Activated B cell treated with CpG ODN at 0.5 μM for 24 hours (primary cell): ENCODE measurements at regions not wholly inside any gene's neighbourhood (a gene's known extent, or its start where the extent isn't known, plus 50 kb on each side); places are given as distances from the start of the nearest gene placed in this dataset.

Source experiments
- ATAC-seq: fragments of 200-7000 bp; cut with Tn5 transposase; one replicate; pipeline ENCODE4 v1.10.0; 2021; ENCODE audit warnings: low read depth, mild to moderate bottlenecking, moderate library complexity
- CTCF ChIA-PET: fragments of 350-600 bp; sonication (Branson Sonifier 250); formaldehyde crosslinking; loops from one replicate; lab custom pipeline; 2021; ENCODE audit warnings: antibody characterized with exemption; lab: Charles Lee
- POLR2A ChIA-PET: fragments of 350-600 bp; sonication (Branson Sonifier 250); formaldehyde crosslinking; loops from one replicate; lab custom pipeline; 2021; ENCODE audit warnings: antibody characterized with exemption; lab: Charles Lee
- DNase-seq: peaks from one replicate; pipeline ENCODE4 v3.0.0; 2022
- H3K27ac Mint-ChIP-seq: one replicate; pipeline ENCODE4 v1.8.0; 2020; ENCODE audit warnings: mixed read lengths
- H3K27me3 Mint-ChIP-seq: one replicate; pipeline ENCODE4 v1.8.0; 2021; ENCODE audit warnings: mixed read lengths
- H3K36me3 Mint-ChIP-seq: one replicate; pipeline ENCODE4 v1.8.0; 2021; ENCODE audit warnings: low read depth, mixed read lengths
- H3K4me1 Mint-ChIP-seq: one replicate; pipeline ENCODE4 v1.8.0; 2021; ENCODE audit warnings: mixed read lengths
- H3K4me3 Mint-ChIP-seq: one replicate; pipeline ENCODE4 v1.8.0; 2020; ENCODE audit warnings: mild to moderate bottlenecking, mixed read lengths
- H3K9me3 Mint-ChIP-seq: one replicate; pipeline ENCODE4 v1.8.0; 2020; ENCODE audit warnings: mixed read lengths
- intact Hi-C: fragments of 100-400 bp; cut with micrococcal nuclease; formaldehyde crosslinking; loops from one replicate; pipeline ENCODE4 v1.15.1; 2024
- TF ChIP-seq, protein P1 (sequence below): fragments of 200-600 bp; IDR thresholded peaks from one replicate; pipeline ENCODE4 v1.8.0; 2022; ENCODE audit warnings: antibody characterized with exemption, mild to moderate bottlenecking

- H3K4me1 Mint-ChIP-seq, result no peaks in the 10 kb centered on the region
- H3K27me3 Mint-ChIP-seq, result peaks cover 3% of the 10 kb centered on the region
- no peak overlapping the region for H3K4me3 Mint-ChIP-seq
- ChIA-PET POLR2A (no interaction called here), CTCF (no interaction called here)
- no peak overlapping the region for H3K27ac Mint-ChIP-seq
- TF ChIP-seq, protein P1, sequence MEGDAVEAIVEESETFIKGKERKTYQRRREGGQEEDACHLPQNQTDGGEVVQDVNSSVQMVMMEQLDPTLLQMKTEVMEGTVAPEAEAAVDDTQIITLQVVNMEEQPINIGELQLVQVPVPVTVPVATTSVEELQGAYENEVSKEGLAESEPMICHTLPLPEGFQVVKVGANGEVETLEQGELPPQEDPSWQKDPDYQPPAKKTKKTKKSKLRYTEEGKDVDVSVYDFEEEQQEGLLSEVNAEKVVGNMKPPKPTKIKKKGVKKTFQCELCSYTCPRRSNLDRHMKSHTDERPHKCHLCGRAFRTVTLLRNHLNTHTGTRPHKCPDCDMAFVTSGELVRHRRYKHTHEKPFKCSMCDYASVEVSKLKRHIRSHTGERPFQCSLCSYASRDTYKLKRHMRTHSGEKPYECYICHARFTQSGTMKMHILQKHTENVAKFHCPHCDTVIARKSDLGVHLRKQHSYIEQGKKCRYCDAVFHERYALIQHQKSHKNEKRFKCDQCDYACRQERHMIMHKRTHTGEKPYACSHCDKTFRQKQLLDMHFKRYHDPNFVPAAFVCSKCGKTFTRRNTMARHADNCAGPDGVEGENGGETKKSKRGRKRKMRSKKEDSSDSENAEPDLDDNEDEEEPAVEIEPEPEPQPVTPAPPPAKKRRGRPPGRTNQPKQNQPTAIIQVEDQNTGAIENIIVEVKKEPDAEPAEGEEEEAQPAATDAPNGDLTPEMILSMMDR, result no peak
- intact Hi-C loops, result no loop called here
- DNase-seq, result no peak
- H3K9me3 Mint-ChIP-seq, result no peaks in the 10 kb centered on the region
- ATAC-seq, result no peak
- no peaks in the 10 kb centered on the region for H3K36me3 Mint-ChIP-seq
Observed at GRCh38 chr2:128788636-128789220, 470.1 kb upstream of the HS6ST1 start.

- no peak overlapping the region for H3K4me3 Mint-ChIP-seq
- TF ChIP-seq, protein P1, result no peak
- peaks cover 3% of the 10 kb centered on the region for H3K27me3 Mint-ChIP-seq
- H3K36me3 Mint-ChIP-seq, result no peaks in the 10 kb centered on the region
- DNase-seq, result no peak
- no peak for ATAC-seq
- no peaks in the 10 kb centered on the region for H3K9me3 Mint-ChIP-seq
- intact Hi-C loops, result no loop called here
- no peak overlapping the region for H3K27ac Mint-ChIP-seq
- CTCF ChIA-PET, result no interaction called here
- POLR2A ChIA-PET, result no interaction called here
- H3K4me1 Mint-ChIP-seq, result no peaks in the 10 kb centered on the region
Observed at GRCh38 chr2:128789221-128789620, 470.6 kb upstream of the HS6ST1 start.

DNA sequence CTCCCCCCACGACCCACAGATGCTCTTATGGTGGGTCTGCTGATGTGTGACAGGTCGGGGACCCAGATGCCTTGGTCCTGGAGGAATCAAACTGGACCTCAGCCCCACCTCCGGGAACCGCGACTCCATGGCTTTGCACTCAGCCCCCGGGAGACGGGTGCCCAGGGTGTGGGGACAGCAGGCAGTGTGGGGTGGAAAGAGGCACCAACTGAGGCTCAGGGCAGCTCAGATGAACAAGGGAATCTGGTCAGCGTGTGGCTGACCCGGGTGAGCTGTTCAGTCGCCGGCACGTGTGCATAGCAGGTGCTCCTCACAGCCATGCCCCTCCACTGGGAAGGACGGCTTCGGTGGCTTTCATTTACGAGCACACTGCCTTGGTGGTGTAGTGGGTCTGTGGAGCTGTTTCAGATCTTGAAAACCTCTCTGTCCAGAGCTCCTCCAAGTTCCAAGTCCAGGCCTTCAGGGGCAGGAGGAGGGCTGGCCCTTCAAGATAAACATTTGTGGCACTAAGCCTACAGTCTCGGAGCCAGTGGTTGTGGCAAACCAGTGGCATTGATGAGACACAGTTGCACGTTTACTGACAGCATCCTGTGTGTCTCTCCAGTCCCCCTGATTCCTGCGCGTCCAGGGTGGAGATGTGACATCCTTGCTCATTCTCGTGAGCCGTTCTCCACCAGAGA lies 471.2 kb upstream of the HS6ST1 start:
- no peaks in the 10 kb centered on the region for H3K36me3 Mint-ChIP-seq
- no peak overlapping the region for H3K4me3 Mint-ChIP-seq
- intact Hi-C loops, result no loop called here
- no peak overlapping the region for H3K27ac Mint-ChIP-seq
- H3K4me1 Mint-ChIP-seq, result no peaks in the 10 kb centered on the region
- ATAC-seq, result no peak
- TF ChIP-seq, protein P1, result no peak
- peaks cover 4% of the 10 kb centered on the region for H3K27me3 Mint-ChIP-seq
- no peak for DNase-seq
- H3K9me3 Mint-ChIP-seq, result no peaks in the 10 kb centered on the region
- ChIA-PET CTCF (no interaction called here), POLR2A (no interaction called here)

DNA sequence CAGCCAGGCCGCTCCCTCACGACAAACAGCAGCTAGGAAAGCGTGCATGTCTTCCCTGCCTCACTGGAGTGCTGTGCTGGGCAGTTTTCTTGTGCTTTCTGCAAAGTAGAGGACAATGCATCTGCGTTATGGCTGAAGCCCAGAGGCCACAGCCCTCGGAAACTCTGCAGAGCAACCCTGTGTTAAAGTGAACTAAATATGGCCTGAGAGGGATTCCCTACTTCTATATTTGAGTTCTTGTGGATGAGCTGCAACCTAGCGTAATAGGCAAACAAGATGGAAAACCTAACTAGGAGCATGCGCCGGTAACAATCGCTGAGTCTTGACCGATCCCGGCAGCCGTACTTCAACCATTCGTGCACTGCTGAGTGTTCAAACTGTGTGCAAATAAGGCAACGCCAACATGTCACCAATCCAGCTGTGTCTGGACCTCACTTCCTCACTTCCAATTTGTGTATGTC lies 471.9 kb upstream of the HS6ST1 start:
- no peak for DNase-seq
- ChIA-PET CTCF (no interaction called here), POLR2A (no interaction called here)
- Mint-ChIP-seq H3K27me3 (peaks cover 7% of the 10 kb centered on the region), H3K27ac (no peak overlapping the region), H3K9me3 (no peaks in the 10 kb centered on the region), H3K36me3 (no peaks in the 10 kb centered on the region), H3K4me3 (no peak overlapping the region), H3K4me1 (no peaks in the 10 kb centered on the region)
- no peak for ATAC-seq
- intact Hi-C loops, result no loop called here
- TF ChIP-seq, protein P1, result no peak

GRCh38 chr2:128791120-128791984 lies 472.7 kb upstream of the HS6ST1 start:
- Mint-ChIP-seq H3K27ac (no peak overlapping the region), H3K4me1 (no peaks in the 10 kb centered on the region), H3K9me3 (no peaks in the 10 kb centered on the region), H3K4me3 (no peak overlapping the region), H3K27me3 (peaks cover 5% of the 10 kb centered on the region), H3K36me3 (no peaks in the 10 kb centered on the region)
- ChIA-PET CTCF (no interaction called here), POLR2A (no interaction called here)
- TF ChIP-seq, protein P1, result no peak
- no peak for ATAC-seq
- intact Hi-C loops, result no loop called here
- DNase-seq, result no peak
